Skeletal muscle tissue (tissue), 3 donors: ENCODE measurements at regions not wholly inside any gene's neighbourhood (a gene's known extent, or its start where the extent isn't known, plus 50 kb on each side); places are given as distances from the start of the nearest gene placed in this dataset.

ENCODE experiments used
- H3K27ac ChIP-seq: one replicate; pipeline ENCODE4 v1.7.0; 2013; ENCODE audit warnings: mild to moderate bottlenecking, low read depth, low read length, inconsistent platforms
- H3K27me3 ChIP-seq, 3 donors: one replicate each; pipeline ENCODE4 v1.7.0; 2013; ENCODE audit warnings: low read length in 3 of 3; ENCODE audit not compliant: control insufficient read depth in 3 of 3, insufficient read depth in 3 of 3
- H3K36me3 ChIP-seq, 3 donors: one replicate each; pipeline ENCODE4 v1.7.0; 2013; ENCODE audit warnings: low read length in 3 of 3; ENCODE audit not compliant: control insufficient read depth in 3 of 3, insufficient read depth in 3 of 3
- H3K4me1 ChIP-seq, 3 donors: one replicate each; pipeline ENCODE4 v1.7.0; 2013; ENCODE audit warnings: low read length in 3 of 3, mild to moderate bottlenecking in 3 of 3; ENCODE audit not compliant: control insufficient read depth in 3 of 3, insufficient read depth in 3 of 3
- H3K4me3 ChIP-seq, 3 donors: one replicate each; pipeline ENCODE4 v1.7.0; 2013; ENCODE audit warnings: low read length in 3 of 3
- H3K9ac ChIP-seq, 3 donors: one replicate each; pipeline ENCODE4 v1.7.0; 2013; ENCODE audit warnings: low read length in 3 of 3, mild to moderate bottlenecking in 3 of 3, moderate library complexity in 2 of 3, low read depth in 1 of 3
- H3K9me3 ChIP-seq, 3 donors: one replicate each; pipeline ENCODE4 v1.7.0; 2013; ENCODE audit warnings: low read length in 3 of 3; ENCODE audit not compliant: control insufficient read depth in 3 of 3
- donor health status: Osteomylitis.

GRCh38 chr16:51940183-51940582 lies 606.8 kb downstream of the TOX3 start:
- no peak overlapping the region for H3K27ac ChIP-seq
- H3K9me3 ChIP-seq, result no peaks in the 10 kb centered on the region
- no peak overlapping the region for H3K9ac ChIP-seq
- H3K4me3 ChIP-seq, result no peak overlapping the region
- H3K4me1 ChIP-seq, result no peaks in the 10 kb centered on the region
- H3K27me3 ChIP-seq, result no peaks in the 10 kb centered on the region
- no peaks in the 10 kb centered on the region for H3K36me3 ChIP-seq

GRCh38 chr16:51939378-51939871 lies 607.5 kb downstream of the TOX3 start:
- Histone ChIP-seq H3K36me3 (no peaks in the 10 kb centered on the region), H3K27me3 (no peaks in the 10 kb centered on the region), H3K9ac (no peak overlapping the region), H3K9me3 (no peaks in the 10 kb centered on the region), H3K27ac (no peak overlapping the region), H3K4me1 (no peaks in the 10 kb centered on the region), H3K4me3 (no peak overlapping the region)

- Histone ChIP-seq H3K27me3 (no peaks in the 10 kb centered on the region), H3K4me1 (no peaks in the 10 kb centered on the region), H3K4me3 (no peak overlapping the region), H3K27ac (no peak overlapping the region), H3K9me3 (no peaks in the 10 kb centered on the region), H3K9ac (no peak overlapping the region), H3K36me3 (no peaks in the 10 kb centered on the region)
These were observed 608.1 kb downstream of the TOX3 start for GRCh38 chr16:51938861-51939260.

GRCh38 chr16:51937771-51938170 lies 609.2 kb downstream of the TOX3 start:
- Histone ChIP-seq H3K4me1 (no peaks in the 10 kb centered on the region), H3K27ac (no peak overlapping the region), H3K36me3 (no peaks in the 10 kb centered on the region), H3K4me3 (no peak overlapping the region), H3K27me3 (no peaks in the 10 kb centered on the region), H3K9me3 (no peaks in the 10 kb centered on the region), H3K9ac (no peak overlapping the region)

DNA sequence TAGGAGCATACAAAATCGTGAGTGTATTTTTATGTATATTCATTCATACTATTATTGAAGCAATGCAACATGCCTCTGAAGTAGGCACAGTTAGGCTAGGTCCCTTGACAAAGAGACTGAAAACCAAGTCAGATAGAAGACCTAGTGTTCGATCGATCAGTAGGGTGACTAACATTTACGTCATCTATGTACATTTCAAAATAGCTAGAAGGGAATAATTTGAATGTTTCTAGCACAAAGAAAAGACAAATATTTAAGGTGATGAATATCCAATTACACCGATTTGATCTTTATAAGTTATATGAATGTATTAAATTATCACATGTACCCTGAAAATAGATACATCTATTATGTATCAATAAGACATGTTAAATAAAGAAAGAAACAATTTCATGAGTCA lies 610.1 kb downstream of the TOX3 start:
- Histone ChIP-seq H3K27me3 (no peaks in the 10 kb centered on the region), H3K27ac (no peak overlapping the region), H3K4me3 (no peak overlapping the region), H3K4me1 (no peaks in the 10 kb centered on the region), H3K9me3 (no peaks in the 10 kb centered on the region), H3K36me3 (no peaks in the 10 kb centered on the region), H3K9ac (no peak overlapping the region)

- no peaks in the 10 kb centered on the region for H3K4me1 ChIP-seq
- H3K9me3 ChIP-seq, result no peaks in the 10 kb centered on the region
- no peaks in the 10 kb centered on the region for H3K36me3 ChIP-seq
- H3K27ac ChIP-seq, result no peak overlapping the region
- no peaks in the 10 kb centered on the region for H3K27me3 ChIP-seq
- no peak overlapping the region for H3K9ac ChIP-seq
- no peak overlapping the region for H3K4me3 ChIP-seq
These were observed 614.6 kb downstream of the TOX3 start for GRCh38 chr16:51932317-51932716.

- no peaks in the 10 kb centered on the region for H3K27me3 ChIP-seq
- H3K9ac ChIP-seq, result no peak overlapping the region
- no peak overlapping the region for H3K4me3 ChIP-seq
- no peaks in the 10 kb centered on the region for H3K36me3 ChIP-seq
- H3K4me1 ChIP-seq, result no peaks in the 10 kb centered on the region
- no peak overlapping the region for H3K27ac ChIP-seq
- H3K9me3 ChIP-seq, result no peaks in the 10 kb centered on the region
These were observed 615.3 kb downstream of the TOX3 start for GRCh38 chr16:51931653-51932052.

- H3K9me3 ChIP-seq, result no peaks in the 10 kb centered on the region
- H3K27ac ChIP-seq, result no peak overlapping the region
- H3K36me3 ChIP-seq, result no peaks in the 10 kb centered on the region
- no peak overlapping the region for H3K4me3 ChIP-seq
- no peaks in the 10 kb centered on the region for H3K4me1 ChIP-seq
- no peak overlapping the region for H3K9ac ChIP-seq
- no peaks in the 10 kb centered on the region for H3K27me3 ChIP-seq
These were observed 622.2 kb downstream of the TOX3 start for GRCh38 chr16:51924744-51925143.

DNA sequence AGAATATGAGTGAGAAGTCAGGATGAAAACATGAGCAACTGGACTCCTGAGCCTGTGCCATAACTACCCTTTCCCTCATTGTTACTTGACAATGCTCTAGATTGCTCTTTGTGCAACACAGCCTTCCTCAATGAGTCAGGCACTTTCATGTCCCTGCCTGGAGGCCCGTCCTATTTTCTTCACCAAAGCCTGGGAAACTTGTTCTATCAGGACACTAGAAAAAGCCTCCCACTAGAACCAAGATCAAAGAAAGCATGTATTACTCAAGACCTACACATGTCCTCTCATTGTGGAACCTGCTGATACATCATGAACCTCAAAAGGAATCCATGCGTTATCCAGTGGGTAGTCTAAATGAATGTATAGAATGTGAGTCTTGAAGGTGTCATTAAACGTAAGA lies 624.5 kb downstream of the TOX3 start:
- no peak overlapping the region for H3K27ac ChIP-seq
- H3K9ac ChIP-seq, result no peak overlapping the region
- no peaks in the 10 kb centered on the region for H3K9me3 ChIP-seq
- no peaks in the 10 kb centered on the region for H3K27me3 ChIP-seq
- no peaks in the 10 kb centered on the region for H3K36me3 ChIP-seq
- H3K4me1 ChIP-seq, result no peaks in the 10 kb centered on the region
- no peak overlapping the region for H3K4me3 ChIP-seq

DNA sequence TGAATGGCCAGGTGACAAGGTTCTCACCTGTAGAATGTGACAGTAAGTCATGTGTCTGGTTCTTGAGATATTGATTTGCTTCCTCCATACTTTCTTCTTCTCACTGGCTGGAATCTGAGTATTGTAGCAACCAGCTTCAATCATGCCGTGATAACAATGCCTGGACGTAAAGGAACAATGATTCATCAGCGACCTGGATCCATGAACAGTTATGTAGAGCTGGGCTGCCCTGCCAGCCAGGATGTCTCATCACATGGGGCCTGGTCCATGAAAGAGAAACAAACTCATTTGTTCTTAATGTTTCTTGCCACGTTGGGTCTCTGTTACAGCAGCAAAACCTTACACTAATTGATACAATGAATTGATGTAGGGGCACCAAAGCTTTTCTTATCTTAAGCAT lies 627.2 kb downstream of the TOX3 start:
- Histone ChIP-seq H3K27ac (no peak overlapping the region), H3K36me3 (no peaks in the 10 kb centered on the region), H3K27me3 (no peaks in the 10 kb centered on the region), H3K9ac (no peak overlapping the region), H3K4me3 (no peak overlapping the region), H3K9me3 (no peaks in the 10 kb centered on the region), H3K4me1 (no peaks in the 10 kb centered on the region)

DNA sequence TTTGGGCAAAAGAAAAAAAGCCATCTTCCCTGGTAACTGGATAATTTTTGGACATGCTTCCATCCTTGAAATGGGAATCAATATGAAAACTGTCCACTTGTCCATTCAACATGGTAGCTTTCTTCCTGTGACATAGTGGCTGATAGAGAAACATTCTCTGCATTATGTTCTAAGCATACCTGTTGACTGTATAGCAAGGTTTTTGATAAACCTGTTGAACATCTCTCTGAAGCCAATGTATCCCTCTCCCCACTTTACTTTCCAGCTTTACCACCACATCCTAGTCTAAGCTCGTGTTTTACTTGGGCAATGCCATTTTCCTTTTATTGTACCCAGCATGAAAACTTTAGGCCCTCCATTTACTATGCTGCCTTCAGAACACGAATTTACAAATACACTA lies 630.1 kb downstream of the TOX3 start:
- H3K27ac ChIP-seq, result no peak overlapping the region
- no peak overlapping the region for H3K4me3 ChIP-seq
- H3K27me3 ChIP-seq, result no peaks in the 10 kb centered on the region
- no peaks in the 10 kb centered on the region for H3K36me3 ChIP-seq
- H3K4me1 ChIP-seq, result no peaks in the 10 kb centered on the region
- no peaks in the 10 kb centered on the region for H3K9me3 ChIP-seq
- no peak overlapping the region for H3K9ac ChIP-seq
